ENCODE measurements at regions not wholly inside any gene's neighbourhood (a gene's known extent, or its start where the extent isn't known, plus 50 kb on each side); places are given as distances from the start of the nearest gene placed in this dataset.

- TF ChIP-seq CTCF (IDR thresholded peaks at IDR 0.05; ENCODE audit: unreplicated experiment): no peak
- no peak for DNase-seq (ENCODE audit: unreplicated experiment)
- H3K27me3 Mint-ChIP-seq (ENCODE audit: insufficient read depth, unreplicated experiment): no peaks in the 10 kb centered on the region
- no peaks in the 10 kb centered on the region for H3K4me1 Mint-ChIP-seq (ENCODE audit: insufficient read depth, unreplicated experiment)
- no peak overlapping the region for H3K27ac Mint-ChIP-seq (ENCODE audit: low read depth, unreplicated experiment)
- ChIA-PET CTCF (interaction anchor here (0.8 kb wide), 1 partner anchor 8 kb away, joined by 3 read pairs; no protein-coding TSS in a partner anchor), POLR2A (interaction anchor here (0.6 to 1.3 kb wide), 2 partner anchors 20 to 35 kb away, joined by 3 read pairs; no protein-coding TSS in a partner anchor)
- peaks cover 22% of the 10 kb centered on the region for H3K9me3 Mint-ChIP-seq (ENCODE audit: unreplicated experiment)
- H3K36me3 Mint-ChIP-seq (ENCODE audit: insufficient read depth, unreplicated experiment): no peaks in the 10 kb centered on the region
- intact Hi-C loops (cut with micrococcal nuclease): no loop called here
- no TSS peak for BruUV-seq (replicated peaks)
- H3K4me3 Mint-ChIP-seq (ENCODE audit: unreplicated experiment): no peak overlapping the region
These were observed 699.6 kb downstream of the NYAP2 start for GRCh38 chr2:226098861-226099745.

GRCh38 chr2:226095058-226095457, 695.5 kb downstream of the NYAP2 start:
- ChIA-PET CTCF (no interaction called here), POLR2A (no interaction called here)
- Mint-ChIP-seq H3K27ac (ENCODE audit: low read depth, unreplicated experiment) (no peak overlapping the region), H3K4me3 (ENCODE audit: unreplicated experiment) (no peak overlapping the region), H3K4me1 (ENCODE audit: insufficient read depth, unreplicated experiment) (no peaks in the 10 kb centered on the region), H3K27me3 (ENCODE audit: insufficient read depth, unreplicated experiment) (no peaks in the 10 kb centered on the region), H3K9me3 (ENCODE audit: unreplicated experiment) (peaks cover 21% of the 10 kb centered on the region), H3K36me3 (ENCODE audit: insufficient read depth, unreplicated experiment) (no peaks in the 10 kb centered on the region)
- BruUV-seq (replicated peaks): no TSS peak
- intact Hi-C loops (cut with micrococcal nuclease): no loop called here
- no peak for DNase-seq (ENCODE audit: unreplicated experiment)
- no peak for TF ChIP-seq CTCF (IDR thresholded peaks at IDR 0.05; ENCODE audit: unreplicated experiment)

GRCh38 chr2:226093364-226093763, 693.9 kb downstream of the NYAP2 start:
- no TSS peak for BruUV-seq (replicated peaks)
- Mint-ChIP-seq H3K36me3 (ENCODE audit: insufficient read depth, unreplicated experiment) (no peaks in the 10 kb centered on the region), H3K4me3 (ENCODE audit: unreplicated experiment) (no peak overlapping the region), H3K9me3 (ENCODE audit: unreplicated experiment) (peaks cover 21% of the 10 kb centered on the region), H3K27me3 (ENCODE audit: insufficient read depth, unreplicated experiment) (no peaks in the 10 kb centered on the region), H3K27ac (ENCODE audit: low read depth, unreplicated experiment) (no peak overlapping the region), H3K4me1 (ENCODE audit: insufficient read depth, unreplicated experiment) (no peaks in the 10 kb centered on the region)
- CTCF ChIA-PET: interaction anchor here (0.6 to 1.0 kb wide), 4 partner anchors 10 to 202 kb away, joined by 3 to 6 read pairs (median 4); no protein-coding TSS in a partner anchor
- no peak for DNase-seq (ENCODE audit: unreplicated experiment)
- intact Hi-C loops (cut with micrococcal nuclease): no loop called here
- no peak for TF ChIP-seq CTCF (IDR thresholded peaks at IDR 0.05; ENCODE audit: unreplicated experiment)
- POLR2A ChIA-PET: no interaction called here

- intact Hi-C loops (cut with micrococcal nuclease): no loop called here
- BruUV-seq (replicated peaks): no TSS peak
- POLR2A ChIA-PET: interaction anchor here (0.7 kb wide), 1 partner anchor 26 kb away, joined by 3 read pairs; no protein-coding TSS in a partner anchor
- no peak overlapping the region for H3K27ac Mint-ChIP-seq (ENCODE audit: low read depth, unreplicated experiment)
- peaks cover 6% of the 10 kb centered on the region for H3K4me1 Mint-ChIP-seq (ENCODE audit: insufficient read depth, unreplicated experiment)
- CTCF ChIA-PET: no interaction called here
- H3K9me3 Mint-ChIP-seq (ENCODE audit: unreplicated experiment): peaks cover 14% of the 10 kb centered on the region
- no peak for DNase-seq (ENCODE audit: unreplicated experiment)
- no peak for TF ChIP-seq CTCF (IDR thresholded peaks at IDR 0.05; ENCODE audit: unreplicated experiment)
- H3K27me3 Mint-ChIP-seq (ENCODE audit: insufficient read depth, unreplicated experiment): no peaks in the 10 kb centered on the region
- no peaks in the 10 kb centered on the region for H3K36me3 Mint-ChIP-seq (ENCODE audit: insufficient read depth, unreplicated experiment)
- H3K4me3 Mint-ChIP-seq (ENCODE audit: unreplicated experiment): no peak overlapping the region
These were observed 688.8 kb downstream of the NYAP2 start for GRCh38 chr2:226088366-226088674.

All from MCF 10A (cell line).